Common myeloid progenitor, CD34-positive (primary cell): ENCODE measurements at regions not wholly inside any gene's neighbourhood (a gene's known extent, or its start where the extent isn't known, plus 50 kb on each side); places are given as distances from the start of the nearest gene placed in this dataset.

ENCODE experiments used
- CTCF ChIA-PET: fragments of 350-600 bp; sonication (Branson Sonifier 250); formaldehyde crosslinking; loops from one replicate; lab custom pipeline; 2021; ENCODE audit warnings: antibody characterized with exemption; lab: Charles Lee
- POLR2A ChIA-PET: fragments of 350-600 bp; sonication (Branson Sonifier 250); formaldehyde crosslinking; loops from one replicate; lab custom pipeline; 2021; ENCODE audit warnings: antibody characterized with exemption; lab: Charles Lee
- DNase-seq, 3 donors: peaks; one replicate each; pipeline versions ENCODE4 v3.0.0 to v3.0.0-alpha.2; 2013
- H3K27ac ChIP-seq, 2 experiments: 1 replicate in 1 of 2; 2 replicates in 1 of 2; pipeline ENCODE4 v1.7.0; 2013; ENCODE audit warnings: inconsistent platforms in 2 of 2, low read length in 2 of 2, mild to moderate bottlenecking in 2 of 2, low read depth in 1 of 2, moderate library complexity in 1 of 2; ENCODE audit not compliant: severe bottlenecking in 2 of 2, insufficient read depth in 1 of 2, poor library complexity in 1 of 2
- H3K27me3 ChIP-seq, 5 experiments: replicated peaks in 2 of 5; 1 replicate in 3 of 5; 2 replicates in 2 of 5; pipeline versions ENCODE4 v1.6.1 to v1.7.0; 2013; ENCODE audit warnings: low read length in 4 of 5, mild to moderate bottlenecking in 2 of 5, moderate library complexity in 2 of 5, inconsistent platforms in 1 of 5; ENCODE audit not compliant: insufficient read depth in 5 of 5, control insufficient read depth in 4 of 5
- H3K36me3 ChIP-seq, 4 experiments: 1 replicate in 2 of 4; 2 replicates in 2 of 4; pipeline versions ENCODE4 v1.6.1 to v1.7.0; 2013; ENCODE audit warnings: low read length in 3 of 4, control low read depth in 1 of 4, mild to moderate bottlenecking in 1 of 4; ENCODE audit not compliant: control insufficient read depth in 4 of 4, insufficient read depth in 4 of 4
- H3K4me1 ChIP-seq, 4 experiments: 1 replicate in 3 of 4; 2 replicates in 1 of 4; pipeline versions ENCODE4 v1.6.1 to v1.7.1; 2013; ENCODE audit warnings: low read length in 3 of 4, mild to moderate bottlenecking in 3 of 4, control low read depth in 1 of 4, inconsistent platforms in 1 of 4, moderate library complexity in 1 of 4; ENCODE audit not compliant: control insufficient read depth in 4 of 4, insufficient read depth in 4 of 4; ENCODE audit errors: control extremely low read depth in 1 of 4
- H3K4me3 ChIP-seq, 7 experiments: 1 replicate in 4 of 7; 2 replicates in 3 of 7; pipeline versions ENCODE4 v1.5.1 to v1.7.0; 2013; ENCODE audit warnings: mild to moderate bottlenecking in 7 of 7, low read length in 6 of 7, moderate library complexity in 6 of 7, inconsistent platforms in 2 of 7, low read depth in 2 of 7, control low read depth in 1 of 7; ENCODE audit not compliant: insufficient read depth in 4 of 7, control insufficient read depth in 1 of 7; ENCODE audit errors: extremely low read depth in 1 of 7
- H3K9me3 ChIP-seq, 5 experiments: 1 replicate in 4 of 5; 2 replicates in 1 of 5; pipeline versions ENCODE4 v1.6.1 to v1.7.1; 2013; ENCODE audit warnings: low read length in 4 of 5, mild to moderate bottlenecking in 2 of 5, inconsistent platforms in 1 of 5, low read depth in 1 of 5, moderate library complexity in 1 of 5; ENCODE audit not compliant: control insufficient read depth in 4 of 5, insufficient read depth in 2 of 5; ENCODE audit errors: control extremely low read depth in 1 of 5
- WGBS: methylation state at CpG from one replicate; pipeline ENCODE4 v1.1.5; 2013; ENCODE audit not compliant: insufficient coverage; 5-methylcytosine and 5-hydroxymethylcytosine counted together

DNA sequence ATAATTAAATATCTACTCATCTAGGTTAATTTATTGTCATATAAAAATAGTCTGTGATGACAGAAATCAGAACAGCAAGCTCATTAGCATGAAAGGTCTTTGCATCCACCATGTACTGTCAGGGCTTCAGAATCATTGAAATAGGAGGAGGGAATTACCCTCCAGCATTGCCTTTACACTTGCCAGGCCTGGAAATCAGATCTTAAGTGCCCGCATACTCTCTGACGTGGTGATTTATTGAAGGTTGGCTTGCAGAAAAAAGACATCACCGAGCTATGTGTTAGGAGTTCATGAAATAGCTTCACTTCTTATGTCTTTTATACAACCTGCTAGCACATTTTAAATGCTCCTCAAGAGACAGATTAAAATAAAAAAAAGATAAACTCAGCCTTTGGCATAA, 661.7 kb upstream of the SLITRK1 start:
- Histone ChIP-seq H3K9me3 (peaks cover 0 to 2% (median 0%) of the 10 kb centered on the region in 5 experiments), H3K4me3 (no peak overlapping the region), H3K36me3 (no peaks in the 10 kb centered on the region), H3K27me3 (no peaks in the 10 kb centered on the region), H3K27ac (no peak overlapping the region), H3K4me1 (no peaks in the 10 kb centered on the region)
- CTCF ChIA-PET = no interaction called here
- POLR2A ChIA-PET = no interaction called here
- no peak for DNase-seq
- no CpG with 5 or more reads among the region's 3 CpGs for WGBS

DNA sequence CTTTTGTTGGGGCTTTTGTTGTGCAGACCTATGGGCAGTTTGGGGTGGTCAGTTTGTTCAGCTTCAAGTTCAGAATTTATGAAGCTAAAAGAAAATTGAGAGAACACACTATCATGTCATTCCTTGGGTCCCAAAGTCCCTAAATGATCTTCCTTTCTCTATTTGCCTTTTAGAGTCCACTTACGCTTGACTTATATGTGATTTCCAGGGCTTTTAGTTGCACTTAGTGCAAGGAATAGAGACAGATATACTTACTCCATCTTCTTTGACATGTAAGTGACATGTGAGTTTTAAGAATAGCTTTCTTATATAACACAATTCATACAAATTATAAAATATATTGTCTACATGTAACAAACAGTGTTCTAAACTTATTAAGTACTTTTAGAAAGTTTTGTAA, 660.1 kb upstream of the SLITRK1 start:
- H3K36me3 ChIP-seq = no peaks in the 10 kb centered on the region
- H3K4me3 ChIP-seq = no peak overlapping the region
- ChIA-PET POLR2A (no interaction called here), CTCF (no interaction called here)
- peaks cover 0 to 2% (median 0%) of the 10 kb centered on the region in 5 experiments for H3K9me3 ChIP-seq
- no CpG with 5 or more reads among the region's 1 CpG for WGBS
- DNase-seq = no peak
- no peaks in the 10 kb centered on the region for H3K27me3 ChIP-seq
- H3K4me1 ChIP-seq = no peaks in the 10 kb centered on the region
- no peak overlapping the region for H3K27ac ChIP-seq

DNA sequence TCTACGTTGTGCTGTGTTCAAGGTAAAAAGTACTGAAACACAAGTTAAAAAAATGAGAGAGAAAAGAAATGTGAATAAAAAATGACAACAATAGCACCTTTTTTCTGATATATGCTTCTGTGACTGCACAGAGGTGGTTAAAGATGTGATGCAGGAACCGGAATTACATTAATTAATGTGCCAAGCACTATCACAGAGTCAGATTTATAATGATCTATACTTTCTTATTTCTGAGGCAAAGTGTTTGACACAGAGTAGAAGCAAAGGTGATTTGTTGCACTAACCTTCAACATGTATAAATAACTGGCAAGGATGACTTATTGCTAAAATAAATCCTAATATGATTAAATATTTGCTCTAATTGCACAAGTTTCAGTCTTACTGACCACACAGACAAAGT, 654.6 kb upstream of the SLITRK1 start:
- Histone ChIP-seq H3K27ac (no peak overlapping the region), H3K9me3 (no peaks in the 10 kb centered on the region), H3K36me3 (no peaks in the 10 kb centered on the region), H3K27me3 (no peaks in the 10 kb centered on the region), H3K4me1 (no peaks in the 10 kb centered on the region), H3K4me3 (no peak overlapping the region)
- WGBS = 100% methylated on average over 1 of the region's 2 CpGs
- ChIA-PET POLR2A (no interaction called here), CTCF (no interaction called here)
- no peak for DNase-seq

DNA sequence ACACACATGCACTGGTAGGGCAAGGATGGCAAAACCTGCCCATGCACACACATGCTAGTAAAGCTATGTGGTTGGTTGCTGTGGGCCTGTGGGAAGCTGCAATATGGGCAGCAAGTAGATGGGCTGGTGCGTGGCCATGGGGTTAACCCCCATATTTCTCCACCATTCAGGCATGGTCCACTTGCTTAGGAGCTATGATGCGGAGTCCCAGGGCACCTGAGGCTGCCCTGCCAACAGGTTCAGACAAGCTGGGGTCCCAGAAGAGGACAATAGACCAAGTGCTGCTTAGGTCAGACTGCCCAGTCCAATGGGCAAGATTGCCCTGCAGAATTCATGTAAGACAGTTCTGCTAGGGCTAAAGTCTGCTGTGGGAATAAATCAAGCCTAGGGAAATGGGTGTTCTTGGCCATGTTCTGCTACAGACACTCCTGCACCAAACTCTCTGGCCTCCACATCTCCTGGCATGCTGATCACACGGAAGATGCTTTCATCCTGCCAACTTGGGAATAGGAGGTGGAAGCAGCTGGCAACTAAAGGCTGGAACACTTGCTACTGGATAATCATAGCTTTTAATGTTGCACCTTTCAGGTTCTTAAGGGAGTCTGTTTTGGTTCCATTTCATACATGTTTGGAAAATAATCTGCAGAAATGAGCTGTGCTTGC, 646.3 kb upstream of the SLITRK1 start:
- CTCF ChIA-PET = no interaction called here
- DNase-seq = no peak
- Histone ChIP-seq H3K36me3 (no peaks in the 10 kb centered on the region), H3K4me1 (no peaks in the 10 kb centered on the region), H3K27ac (no peak overlapping the region), H3K9me3 (no peaks in the 10 kb centered on the region), H3K27me3 (no peaks in the 10 kb centered on the region), H3K4me3 (no peak overlapping the region)
- WGBS = 100% methylated on average over 1 of the region's 3 CpGs
- POLR2A ChIA-PET = interaction anchor here (0.5 kb wide), 1 partner anchor 717 kb away, joined by 3 read pairs; no protein-coding TSS in a partner anchor

DNA sequence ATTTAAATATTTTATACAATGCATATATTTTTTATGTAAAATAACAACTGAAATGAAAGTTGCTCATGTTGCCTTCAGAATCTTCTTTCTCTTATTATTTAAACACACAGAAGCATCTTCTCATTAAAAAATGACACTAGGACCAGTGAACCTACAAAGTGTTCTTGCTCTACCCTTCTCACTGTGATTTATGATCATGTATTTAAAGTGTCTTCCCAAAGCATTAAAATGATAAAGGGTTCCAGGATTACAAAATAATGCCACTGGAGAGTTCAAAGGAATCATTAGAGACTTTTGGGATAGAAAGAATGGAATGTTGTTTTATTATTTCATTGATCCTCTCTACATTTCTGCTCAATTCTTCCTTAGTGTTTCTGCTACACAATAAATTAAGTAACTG, 643.6 kb upstream of the SLITRK1 start:
- no peak overlapping the region for H3K27ac ChIP-seq
- CTCF ChIA-PET = no interaction called here
- H3K27me3 ChIP-seq = no peaks in the 10 kb centered on the region
- no peaks in the 10 kb centered on the region for H3K36me3 ChIP-seq
- H3K4me1 ChIP-seq = no peaks in the 10 kb centered on the region
- no peaks in the 10 kb centered on the region for H3K9me3 ChIP-seq
- no peak overlapping the region for H3K4me3 ChIP-seq
- POLR2A ChIA-PET = no interaction called here
- no peak for DNase-seq

DNA sequence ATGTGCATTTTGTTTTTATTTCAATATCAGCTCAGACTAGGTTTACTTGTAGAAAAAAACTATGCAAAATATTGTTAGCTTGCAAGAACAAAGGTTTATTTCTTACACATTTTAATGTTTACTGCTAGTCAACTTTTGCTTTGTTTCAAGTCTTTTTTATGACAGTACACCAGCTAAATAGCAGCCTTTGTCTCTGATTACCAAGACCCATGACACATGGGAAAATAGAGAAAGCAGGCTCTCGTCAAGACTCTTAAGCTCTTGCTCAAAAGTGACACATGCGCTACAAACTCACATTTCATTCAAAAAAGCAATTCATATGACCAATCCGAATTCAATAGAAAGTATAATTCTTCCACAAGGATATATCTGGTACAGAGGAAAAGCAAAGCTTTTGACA, 642.3 kb upstream of the SLITRK1 start:
- POLR2A ChIA-PET = no interaction called here
- Histone ChIP-seq H3K36me3 (no peaks in the 10 kb centered on the region), H3K4me3 (no peak overlapping the region), H3K27ac (no peak overlapping the region), H3K27me3 (no peaks in the 10 kb centered on the region), H3K4me1 (no peaks in the 10 kb centered on the region), H3K9me3 (no peaks in the 10 kb centered on the region)
- CTCF ChIA-PET = no interaction called here
- WGBS = 79% methylated on average over 2 of the region's 3 CpGs
- DNase-seq = no peak

DNA sequence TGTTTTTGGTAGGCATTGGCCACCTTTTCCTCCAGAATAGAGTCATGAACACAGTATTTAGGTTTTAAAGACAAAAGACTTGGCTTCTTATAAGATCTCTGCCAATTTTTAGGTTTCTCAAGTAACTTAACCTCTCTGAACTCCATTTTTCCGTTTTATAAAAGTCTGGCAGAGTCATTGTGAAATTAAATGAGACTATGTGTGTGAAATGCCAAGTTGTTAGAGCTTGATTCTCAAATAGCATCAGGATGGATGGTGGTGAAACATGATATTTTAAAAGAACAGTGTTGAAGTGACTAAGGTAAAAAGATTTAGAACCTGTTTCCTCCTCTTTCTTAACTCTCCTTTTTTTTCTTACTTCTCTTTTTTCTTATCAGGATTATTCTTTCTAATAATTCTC, 617.7 kb upstream of the SLITRK1 start:
- DNase-seq = no peak
- Histone ChIP-seq H3K27ac (no peak overlapping the region), H3K9me3 (peaks cover 0 to 5% (median 2%) of the 10 kb centered on the region in 5 experiments), H3K36me3 (no peaks in the 10 kb centered on the region), H3K4me3 (no peak overlapping the region), H3K4me1 (no peaks in the 10 kb centered on the region), H3K27me3 (no peaks in the 10 kb centered on the region)
- 40% methylated on average over 1 of the region's 1 CpG for WGBS
- CTCF ChIA-PET = interaction anchor here (1.3 kb wide), 1 partner anchor 10 kb away, joined by 3 read pairs; no protein-coding TSS in a partner anchor
- POLR2A ChIA-PET = no interaction called here
